MCF 10A (cell line): ENCODE measurements at regions not wholly inside any gene's neighbourhood (a gene's known extent, or its start where the extent isn't known, plus 50 kb on each side); places are given as distances from the start of the nearest gene placed in this dataset.

Experiments used
- BruUV-seq: library from RNA; stranded (reverse); fragments of 400-500 nt; replicated peaks from 2 replicates; lab custom pipeline; 2021; lab: Mats Ljungman, UMichigan
- CTCF ChIA-PET: fragments of 300-600 bp; sonication (Branson Sonifier 250); formaldehyde crosslinking; extraction: SDS; loops from one replicate; lab custom pipeline; 2021; ENCODE audit warnings: antibody characterized with exemption, inconsistent platforms; lab: Yijun Ruan, JAX
- POLR2A ChIA-PET: fragments of 300-600, 350-650 bp; sonication (Branson Sonifier 250); formaldehyde crosslinking; extraction: SDS; loops from one replicate; lab custom pipeline; 2020; ENCODE audit warnings: antibody characterized with exemption, inconsistent platforms; lab: Yijun Ruan, JAX
- DNase-seq: peaks from one replicate; pipeline ENCODE4 v3.0.0-alpha.2; 2018; ENCODE audit not compliant: unreplicated experiment
- H3K27ac Mint-ChIP-seq: one replicate; pipeline ENCODE4 v1.8.0; 2022; ENCODE audit warnings: mild to moderate bottlenecking, low read depth, mixed read lengths; ENCODE audit not compliant: unreplicated experiment
- H3K27me3 Mint-ChIP-seq: one replicate; pipeline ENCODE4 v1.8.0; 2022; ENCODE audit warnings: mixed read lengths; ENCODE audit not compliant: insufficient read depth, unreplicated experiment
- H3K36me3 Mint-ChIP-seq: one replicate; pipeline ENCODE4 v1.8.0; 2022; ENCODE audit warnings: mild to moderate bottlenecking, moderate library complexity, mixed read lengths; ENCODE audit not compliant: insufficient read depth, unreplicated experiment
- H3K4me1 Mint-ChIP-seq: one replicate; pipeline ENCODE4 v1.8.0; 2022; ENCODE audit warnings: mixed read lengths; ENCODE audit not compliant: insufficient read depth, unreplicated experiment
- H3K4me3 Mint-ChIP-seq: one replicate; pipeline ENCODE4 v1.8.0; 2022; ENCODE audit warnings: mild to moderate bottlenecking, moderate library complexity, mixed read lengths; ENCODE audit not compliant: unreplicated experiment
- H3K9me3 Mint-ChIP-seq: one replicate; pipeline ENCODE4 v1.8.0; 2022; ENCODE audit warnings: mixed read lengths; ENCODE audit not compliant: unreplicated experiment
- intact Hi-C: fragments of 100-400 bp; cut with micrococcal nuclease; formaldehyde crosslinking; loops from 2 replicates; pipeline ENCODE4 v1.14.1; 2022
- TF ChIP-seq, protein P1 (sequence below): fragments of 200-600 bp; IDR thresholded peaks from one replicate; pipeline ENCODE4 v1.8.0; 2022; ENCODE audit warnings: antibody characterized with exemption, mild to moderate bottlenecking; ENCODE audit not compliant: unreplicated experiment

DNA sequence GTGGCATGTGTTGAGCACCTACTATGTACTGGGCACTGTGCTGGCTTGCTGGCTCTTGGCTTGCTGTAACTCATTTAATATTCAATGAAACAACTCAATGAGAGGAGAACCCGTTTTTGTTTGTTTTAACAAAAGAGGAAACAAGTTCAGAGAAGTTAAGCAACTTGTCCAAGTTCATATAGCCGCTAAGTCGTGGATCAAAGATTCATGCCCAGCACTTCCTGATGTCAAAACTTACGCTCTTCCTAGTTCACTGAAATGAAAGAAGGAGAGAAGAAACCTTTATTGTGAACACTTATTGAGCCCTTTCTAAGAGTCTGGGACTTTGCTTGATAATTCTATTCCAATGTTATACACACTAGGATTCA, 475.9 kb downstream of the PTPRU start:
- H3K4me3 Mint-ChIP-seq, result no peak overlapping the region
- H3K9me3 Mint-ChIP-seq, result peaks cover 2% of the 10 kb centered on the region
- ChIA-PET POLR2A (no interaction called here), CTCF (interaction anchor here (0.6 to 1.4 kb wide), 2 partner anchors 8 to 67 kb away, joined by 3 to 5 read pairs; no protein-coding TSS in a partner anchor)
- BruUV-seq, result no TSS peak
- H3K36me3 Mint-ChIP-seq, result peaks cover 4% of the 10 kb centered on the region
- H3K27me3 Mint-ChIP-seq, result no peaks in the 10 kb centered on the region
- DNase-seq, result no peak
- H3K27ac Mint-ChIP-seq, result peak overlapping the region; percentile 71
- TF ChIP-seq, protein P1, sequence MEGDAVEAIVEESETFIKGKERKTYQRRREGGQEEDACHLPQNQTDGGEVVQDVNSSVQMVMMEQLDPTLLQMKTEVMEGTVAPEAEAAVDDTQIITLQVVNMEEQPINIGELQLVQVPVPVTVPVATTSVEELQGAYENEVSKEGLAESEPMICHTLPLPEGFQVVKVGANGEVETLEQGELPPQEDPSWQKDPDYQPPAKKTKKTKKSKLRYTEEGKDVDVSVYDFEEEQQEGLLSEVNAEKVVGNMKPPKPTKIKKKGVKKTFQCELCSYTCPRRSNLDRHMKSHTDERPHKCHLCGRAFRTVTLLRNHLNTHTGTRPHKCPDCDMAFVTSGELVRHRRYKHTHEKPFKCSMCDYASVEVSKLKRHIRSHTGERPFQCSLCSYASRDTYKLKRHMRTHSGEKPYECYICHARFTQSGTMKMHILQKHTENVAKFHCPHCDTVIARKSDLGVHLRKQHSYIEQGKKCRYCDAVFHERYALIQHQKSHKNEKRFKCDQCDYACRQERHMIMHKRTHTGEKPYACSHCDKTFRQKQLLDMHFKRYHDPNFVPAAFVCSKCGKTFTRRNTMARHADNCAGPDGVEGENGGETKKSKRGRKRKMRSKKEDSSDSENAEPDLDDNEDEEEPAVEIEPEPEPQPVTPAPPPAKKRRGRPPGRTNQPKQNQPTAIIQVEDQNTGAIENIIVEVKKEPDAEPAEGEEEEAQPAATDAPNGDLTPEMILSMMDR, result no peak
- intact Hi-C loops, result loop anchor here (5.0 kb wide), 1 partner anchor 475 kb away; the partner anchor contains the start of gene PTPRU
- peaks cover 51% of the 10 kb centered on the region for H3K4me1 Mint-ChIP-seq

GRCh38 chr1:29711582-29712283, 475.4 kb downstream of the PTPRU start:
- POLR2A ChIA-PET, result no interaction called here
- no peaks in the 10 kb centered on the region for H3K27me3 Mint-ChIP-seq
- peak; percentile 66 for DNase-seq
- TF ChIP-seq, protein P1, result no peak
- no TSS peak for BruUV-seq
- no peak overlapping the region for H3K4me3 Mint-ChIP-seq
- CTCF ChIA-PET, result no interaction called here
- peaks cover 4% of the 10 kb centered on the region for H3K36me3 Mint-ChIP-seq
- intact Hi-C loops, result loop anchor here (5.0 kb wide), 1 partner anchor 474 kb away; the partner anchor contains the start of gene PTPRU
- H3K4me1 Mint-ChIP-seq, result peaks cover 51% of the 10 kb centered on the region
- no peaks in the 10 kb centered on the region for H3K9me3 Mint-ChIP-seq
- H3K27ac Mint-ChIP-seq, result peak overlapping the region; percentile 71

GRCh38 chr1:29709704-29710280, 473.5 kb downstream of the PTPRU start:
- Mint-ChIP-seq H3K4me1 (peaks cover 51% of the 10 kb centered on the region), H3K27me3 (no peaks in the 10 kb centered on the region), H3K27ac (peak overlapping the region; percentile 88), H3K36me3 (peaks cover 4% of the 10 kb centered on the region), H3K4me3 (peak overlapping the region; percentile 4), H3K9me3 (no peaks in the 10 kb centered on the region)
- ChIA-PET POLR2A (interaction anchor here (0.5 to 0.9 kb wide), 9 partner anchors 20 to 674 kb away, joined by 3 to 5 read pairs (median 3); partner anchors contain the start of gene PTPRU), CTCF (interaction anchor here (0.7 to 1.3 kb wide), 6 partner anchors 12 to 670 kb away, joined by 3 to 8 read pairs (median 4); no protein-coding TSS in a partner anchor)
- no TSS peak for BruUV-seq
- intact Hi-C loops, result loop anchor here (2.0 to 10.0 kb wide), 7 partner anchors 83 to 472 kb away; partner anchors contain the start of gene PTPRU
- peak; percentile 97 for DNase-seq
- TF ChIP-seq, protein P1, result no peak
